ENCODE measurements at regions not wholly inside any gene's neighbourhood (a gene's known extent, or its start where the extent isn't known, plus 50 kb on each side); places are given as distances from the start of the nearest gene placed in this dataset.

GRCh38 chr2:83633423-83633822, 825.7 kb downstream of the SUCLG1 start:
- TF ChIP-seq CTCF (IDR thresholded peaks at IDR 0.05) (no peak), POLR2A (IDR thresholded peaks at IDR 0.05) (no peak), POLR2AphosphoS5 (IDR thresholded peaks at IDR 0.05) (no peak)

Data from breast epithelium (tissue), 3 donors.